ENCODE measurements at regions not wholly inside any gene's neighbourhood (a gene's known extent, or its start where the extent isn't known, plus 50 kb on each side); places are given as distances from the start of the nearest gene placed in this dataset.

- TF ChIP-seq EZH2 (IDR thresholded peaks at IDR 0.05; ENCODE audit: low read length, unreplicated experiment) (no peak), EZH2phosphoT487 (IDR thresholded peaks at IDR 0.05; ENCODE audit: borderline replicate concordance, low read length) (no peak), CTCF (conservative IDR thresholded peaks at IDR 0.05; ENCODE audit: low read depth, low read length) (no peak)
- H3K9me3 ChIP-seq (ENCODE audit: low read length), result no peaks in the 10 kb centered on the region
- H3K9me2 ChIP-seq (replicated peaks; ENCODE audit: low read length), result no peaks in the 10 kb centered on the region
- ChIA-PET POLR2A (ENCODE audit: unreplicated experiment) (no interaction called here), CTCF (no interaction called here)
- H3F3A ChIP-seq (ENCODE audit: low read length, unreplicated experiment), result no peaks in the 10 kb centered on the region
- intact Hi-C loops (cut with micrococcal nuclease), result no loop called here
- H3K4me3 ChIP-seq (ENCODE audit: low read length), result no peak overlapping the region
- H3K4me1 ChIP-seq (ENCODE audit: insufficient read depth, low read length), result peaks cover 6% of the 10 kb centered on the region; the same call in 1 of the 2 replicates
- no peak overlapping the region for H3K4me2 ChIP-seq (ENCODE audit: low read length)
- no peaks in the 10 kb centered on the region for H4K20me1 ChIP-seq (ENCODE audit: low read length)
- H3K79me2 ChIP-seq (ENCODE audit: low read length), result no peaks in the 10 kb centered on the region
- no peaks in the 10 kb centered on the region for H3K36me3 ChIP-seq (ENCODE audit: low read depth, low read length)
- H3K27me3 ChIP-seq (ENCODE audit: low read length), result no peaks in the 10 kb centered on the region
- ATAC-seq (no peak), DNase-seq (no peak)
- BruUV-seq (replicated peaks), result no TSS peak
- no peak overlapping the region for H3K9ac ChIP-seq (ENCODE audit: low read length)
- no peak overlapping the region for H3K27ac ChIP-seq (ENCODE audit: low read length)
- H2AFZ ChIP-seq (ENCODE audit: low read length), result no peak overlapping the region
These were observed 1082.2 kb upstream of the DDX18 start for GRCh38 chr2:116732322-116732721.

GRCh38 chr2:116733699-116734098, 1080.8 kb upstream of the DDX18 start:
- TF ChIP-seq CTCF (conservative IDR thresholded peaks at IDR 0.05; ENCODE audit: low read depth, low read length) (no peak), EZH2 (IDR thresholded peaks at IDR 0.05; ENCODE audit: low read length, unreplicated experiment) (no peak), EZH2phosphoT487 (IDR thresholded peaks at IDR 0.05; ENCODE audit: borderline replicate concordance, low read length) (no peak)
- CTCF ChIA-PET, result no interaction called here
- peak overlapping the region; percentile 24; the same call in 1 of the 2 replicates for H3K4me2 ChIP-seq (ENCODE audit: low read length)
- no peaks in the 10 kb centered on the region for H3K79me2 ChIP-seq (ENCODE audit: low read length)
- no TSS peak for BruUV-seq (replicated peaks)
- no peaks in the 10 kb centered on the region for H3K9me2 ChIP-seq (replicated peaks; ENCODE audit: low read length)
- no peak overlapping the region for H3K4me3 ChIP-seq (ENCODE audit: low read length)
- ATAC-seq (no peak), DNase-seq (peak; percentile 61)
- no peaks in the 10 kb centered on the region for H3F3A ChIP-seq (ENCODE audit: low read length, unreplicated experiment)
- no peaks in the 10 kb centered on the region for H3K27me3 ChIP-seq (ENCODE audit: low read length)
- no peak overlapping the region for H2AFZ ChIP-seq (ENCODE audit: low read length)
- POLR2A ChIA-PET (ENCODE audit: unreplicated experiment), result no interaction called here
- no peaks in the 10 kb centered on the region for H4K20me1 ChIP-seq (ENCODE audit: low read length)
- H3K9ac ChIP-seq (ENCODE audit: low read length), result no peak overlapping the region
- no peak overlapping the region for H3K27ac ChIP-seq (ENCODE audit: low read length)
- H3K36me3 ChIP-seq (ENCODE audit: low read depth, low read length), result no peaks in the 10 kb centered on the region
- no peaks in the 10 kb centered on the region for H3K9me3 ChIP-seq (ENCODE audit: low read length)
- H3K4me1 ChIP-seq (ENCODE audit: insufficient read depth, low read length), result peaks cover 6% of the 10 kb centered on the region; the same call in 1 of the 2 replicates
- intact Hi-C loops (cut with micrococcal nuclease), result no loop called here

- H3K4me1 ChIP-seq (ENCODE audit: insufficient read depth, low read length), result peaks cover 6% of the 10 kb centered on the region; the same call in 1 of the 2 replicates
- ATAC-seq, result no peak
- POLR2A ChIA-PET (ENCODE audit: unreplicated experiment), result no interaction called here
These were observed 1076.5 kb upstream of the DDX18 start for GRCh38 chr2:116737951-116738350.

More at GRCh38 chr2:116737951-116738350, 1076.5 kb upstream of the DDX18 start:
- no peaks in the 10 kb centered on the region for H4K20me1 ChIP-seq (ENCODE audit: low read length)
- no peak overlapping the region for H3K27ac ChIP-seq (ENCODE audit: low read length)
- H3F3A ChIP-seq (ENCODE audit: low read length, unreplicated experiment), result no peaks in the 10 kb centered on the region
- DNase-seq, result no peak
- TF ChIP-seq CTCF (conservative IDR thresholded peaks at IDR 0.05; ENCODE audit: low read depth, low read length) (no peak), EZH2phosphoT487 (IDR thresholded peaks at IDR 0.05; ENCODE audit: borderline replicate concordance, low read length) (no peak), EZH2 (IDR thresholded peaks at IDR 0.05; ENCODE audit: low read length, unreplicated experiment) (no peak)
- no peaks in the 10 kb centered on the region for H3K79me2 ChIP-seq (ENCODE audit: low read length)
- BruUV-seq (replicated peaks), result no TSS peak
- no peak overlapping the region for H3K4me3 ChIP-seq (ENCODE audit: low read length)
- no peaks in the 10 kb centered on the region for H3K27me3 ChIP-seq (ENCODE audit: low read length)
- H3K9me2 ChIP-seq (replicated peaks; ENCODE audit: low read length), result no peaks in the 10 kb centered on the region
- no peaks in the 10 kb centered on the region for H3K36me3 ChIP-seq (ENCODE audit: low read depth, low read length)
- intact Hi-C loops (cut with micrococcal nuclease), result no loop called here
- no peak overlapping the region for H3K4me2 ChIP-seq (ENCODE audit: low read length)
- CTCF ChIA-PET, result no interaction called here
- no peak overlapping the region for H3K9ac ChIP-seq (ENCODE audit: low read length)
- no peak overlapping the region for H2AFZ ChIP-seq (ENCODE audit: low read length)
- H3K9me3 ChIP-seq (ENCODE audit: low read length), result no peaks in the 10 kb centered on the region

All from PC-3 (cell line).